ENCODE measurements at regions not wholly inside any gene's neighbourhood (a gene's known extent, or its start where the extent isn't known, plus 50 kb on each side); places are given as distances from the start of the nearest gene placed in this dataset.

DNA sequence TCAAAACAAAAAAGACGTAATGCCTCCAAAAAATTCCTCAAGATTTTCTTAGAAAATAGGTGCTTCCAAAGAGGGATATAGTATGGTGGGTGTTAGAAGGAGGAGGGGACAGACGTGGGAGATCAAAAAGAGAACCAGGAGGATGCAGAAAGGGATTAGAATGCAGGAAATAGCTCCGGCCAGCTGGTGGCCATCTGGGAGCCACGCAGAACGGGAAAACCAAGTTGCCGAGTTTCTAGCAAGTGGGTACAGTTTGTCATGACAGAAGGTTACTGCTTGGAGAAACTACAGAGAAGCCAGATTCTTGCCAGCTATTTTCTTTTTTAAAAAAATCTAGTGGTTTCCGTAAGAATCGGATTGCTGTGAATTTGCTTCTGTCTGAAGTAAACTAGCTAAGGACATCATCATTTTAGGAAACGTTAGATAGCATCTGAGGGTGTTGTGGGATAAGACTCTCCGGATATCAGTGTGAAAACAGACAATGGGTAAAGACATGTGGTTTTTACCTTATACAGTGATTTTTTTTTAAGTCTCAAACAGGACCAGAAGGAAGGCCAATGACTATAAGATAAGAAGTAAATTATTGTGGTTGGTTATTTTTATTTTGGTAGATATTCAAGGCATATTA is 104.9 kb downstream of the HSPH1 start:
- no peaks in the 10 kb centered on the region for H3K9me3 Mint-ChIP-seq (ENCODE audit: unreplicated experiment)
- no peak overlapping the region for H3K27ac ChIP-seq (ENCODE audit: low read depth, low read length)
- H3K4me1 ChIP-seq (ENCODE audit: insufficient read depth, low read length) = no peaks in the 10 kb centered on the region
- no peaks in the 10 kb centered on the region for H3K79me2 ChIP-seq (ENCODE audit: insufficient read depth, low read length)
- no peak for FAIRE-seq
- no peak overlapping the region for H3K4me2 ChIP-seq (ENCODE audit: low read length)
- no peak overlapping the region for H3K4me3 Mint-ChIP-seq (ENCODE audit: unreplicated experiment)
- H3K36me3 ChIP-seq (ENCODE audit: insufficient read depth, low read length) = no peaks in the 10 kb centered on the region
- H3K4me1 Mint-ChIP-seq (ENCODE audit: low read depth, unreplicated experiment) = no peaks in the 10 kb centered on the region
- H3K9ac ChIP-seq (ENCODE audit: low read length) = no peak overlapping the region
- no peaks in the 10 kb centered on the region for H3K36me3 Mint-ChIP-seq (ENCODE audit: low read depth, unreplicated experiment)
- no peak overlapping the region for H3K4me3 ChIP-seq (ENCODE audit: insufficient read depth, low read depth, low read length)
- no peaks in the 10 kb centered on the region for H3K27me3 ChIP-seq (ENCODE audit: insufficient read depth, low read length)
- H4K20me1 ChIP-seq (ENCODE audit: insufficient read depth, low read length) = no peaks in the 10 kb centered on the region
- H3K9me3 ChIP-seq (ENCODE audit: insufficient read depth, low read depth, low read length) = no peaks in the 10 kb centered on the region
- no peak for TF ChIP-seq CTCF (IDR thresholded peaks at IDR 0.05; ENCODE audit: insufficient read depth, low read depth, low read length)
- no peak for TF ChIP-seq EZH2 (IDR thresholded peaks at IDR 0.05; ENCODE audit: insufficient read depth, low read length)
- H3K27ac Mint-ChIP-seq (ENCODE audit: unreplicated experiment) = no peak overlapping the region
- DNase-seq (ENCODE audit: low read depth) = no peak
- H3K27me3 Mint-ChIP-seq (ENCODE audit: low read depth, unreplicated experiment) = peaks cover 3% of the 10 kb centered on the region
- H2AFZ ChIP-seq (ENCODE audit: low read depth, low read length) = no peak overlapping the region

DNA sequence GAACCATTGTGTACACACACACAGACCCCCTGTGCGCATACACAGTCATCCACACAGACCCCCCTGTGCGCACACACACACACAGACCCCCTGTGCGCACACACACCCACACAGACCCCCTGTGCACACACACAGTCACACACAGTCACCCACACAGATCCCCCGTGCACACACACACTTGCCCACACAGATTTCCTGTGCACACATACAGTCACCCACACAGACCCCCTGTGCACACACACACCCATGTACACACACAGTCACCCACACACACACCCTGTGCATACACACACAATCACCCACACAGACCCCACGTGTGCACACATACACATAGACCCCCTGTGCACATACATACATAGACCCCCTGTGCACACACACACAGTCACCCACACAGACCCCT is 106.1 kb downstream of the HSPH1 start:
- Histone ChIP-seq H3K27ac (ENCODE audit: low read depth, low read length) (no peak overlapping the region), H2AFZ (ENCODE audit: low read depth, low read length) (no peak overlapping the region), H4K20me1 (ENCODE audit: insufficient read depth, low read length) (no peaks in the 10 kb centered on the region), H3K36me3 (ENCODE audit: insufficient read depth, low read length) (no peaks in the 10 kb centered on the region), H3K9ac (ENCODE audit: low read length) (no peak overlapping the region), H3K4me1 (ENCODE audit: insufficient read depth, low read length) (no peaks in the 10 kb centered on the region), H3K4me2 (ENCODE audit: low read length) (no peak overlapping the region), H3K4me3 (ENCODE audit: insufficient read depth, low read depth, low read length) (no peak overlapping the region), H3K9me3 (ENCODE audit: insufficient read depth, low read depth, low read length) (no peaks in the 10 kb centered on the region), H3K27me3 (ENCODE audit: insufficient read depth, low read length) (no peaks in the 10 kb centered on the region), H3K79me2 (ENCODE audit: insufficient read depth, low read length) (no peaks in the 10 kb centered on the region)
- H3K27ac Mint-ChIP-seq (ENCODE audit: unreplicated experiment) = no peak overlapping the region
- H3K27me3 Mint-ChIP-seq (ENCODE audit: low read depth, unreplicated experiment) = peaks cover 3% of the 10 kb centered on the region
- H3K36me3 Mint-ChIP-seq (ENCODE audit: low read depth, unreplicated experiment) = no peaks in the 10 kb centered on the region
- no peak for FAIRE-seq
- DNase-seq (ENCODE audit: low read depth) = no peak
- H3K9me3 Mint-ChIP-seq (ENCODE audit: unreplicated experiment) = no peaks in the 10 kb centered on the region
- no peak for TF ChIP-seq EZH2 (IDR thresholded peaks at IDR 0.05; ENCODE audit: insufficient read depth, low read length)
- no peak for TF ChIP-seq CTCF (IDR thresholded peaks at IDR 0.05; ENCODE audit: insufficient read depth, low read depth, low read length)
- no peak overlapping the region for H3K4me3 Mint-ChIP-seq (ENCODE audit: unreplicated experiment)
- H3K4me1 Mint-ChIP-seq (ENCODE audit: low read depth, unreplicated experiment) = no peaks in the 10 kb centered on the region

DNA sequence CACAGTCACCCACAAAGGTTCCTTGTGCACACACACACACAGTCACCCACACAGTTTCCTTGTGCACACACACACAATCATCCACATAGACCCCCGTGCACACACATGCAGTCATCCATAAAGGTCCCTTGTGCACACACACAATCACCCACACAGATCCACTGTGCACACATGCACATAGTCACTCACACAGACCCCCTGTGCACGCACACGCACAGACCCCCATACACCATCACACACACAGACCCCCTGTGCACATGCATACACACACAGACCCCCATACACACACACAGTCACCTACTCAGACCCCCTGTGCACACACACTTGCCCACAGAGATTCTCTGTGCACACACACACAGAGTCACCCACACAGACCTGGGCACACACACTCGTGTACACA is 107.1 kb downstream of the HSPH1 start:
- H3K9me3 Mint-ChIP-seq (ENCODE audit: unreplicated experiment) = no peaks in the 10 kb centered on the region
- TF ChIP-seq EZH2 (IDR thresholded peaks at IDR 0.05; ENCODE audit: insufficient read depth, low read length) = no peak
- no peak for TF ChIP-seq CTCF (IDR thresholded peaks at IDR 0.05; ENCODE audit: insufficient read depth, low read depth, low read length)
- no peaks in the 10 kb centered on the region for H3K79me2 ChIP-seq (ENCODE audit: insufficient read depth, low read length)
- DNase-seq (ENCODE audit: low read depth) = no peak
- H2AFZ ChIP-seq (ENCODE audit: low read depth, low read length) = no peak overlapping the region
- H3K27ac ChIP-seq (ENCODE audit: low read depth, low read length) = no peak overlapping the region
- H3K9ac ChIP-seq (ENCODE audit: low read length) = no peak overlapping the region
- H3K4me2 ChIP-seq (ENCODE audit: low read length) = no peak overlapping the region
- no peaks in the 10 kb centered on the region for H3K4me1 ChIP-seq (ENCODE audit: insufficient read depth, low read length)
- no peaks in the 10 kb centered on the region for H3K27me3 ChIP-seq (ENCODE audit: insufficient read depth, low read length)
- no peaks in the 10 kb centered on the region for H4K20me1 ChIP-seq (ENCODE audit: insufficient read depth, low read length)
- no peak overlapping the region for H3K4me3 Mint-ChIP-seq (ENCODE audit: unreplicated experiment)
- no peaks in the 10 kb centered on the region for H3K4me1 Mint-ChIP-seq (ENCODE audit: low read depth, unreplicated experiment)
- H3K36me3 Mint-ChIP-seq (ENCODE audit: low read depth, unreplicated experiment) = no peaks in the 10 kb centered on the region
- no peak overlapping the region for H3K4me3 ChIP-seq (ENCODE audit: insufficient read depth, low read depth, low read length)
- H3K9me3 ChIP-seq (ENCODE audit: insufficient read depth, low read depth, low read length) = no peaks in the 10 kb centered on the region
- FAIRE-seq = no peak
- peaks cover 3% of the 10 kb centered on the region for H3K27me3 Mint-ChIP-seq (ENCODE audit: low read depth, unreplicated experiment)
- no peaks in the 10 kb centered on the region for H3K36me3 ChIP-seq (ENCODE audit: insufficient read depth, low read length)
- no peak overlapping the region for H3K27ac Mint-ChIP-seq (ENCODE audit: unreplicated experiment)

Data from astrocyte (in vitro differentiated cells and primary cell).